Smooth muscle cell (in vitro differentiated cells): ENCODE measurements at regions not wholly inside any gene's neighbourhood (a gene's known extent, or its start where the extent isn't known, plus 50 kb on each side); places are given as distances from the start of the nearest gene placed in this dataset.
"Not testable (repeated sequence)": the region's sequence is repeated elsewhere in the genome, so short reads cannot be mapped to it uniquely, and the experiment has no call there.

Source experiments
- DNase-seq: peaks from one replicate; lab custom pipeline; 2025; ENCODE audit not compliant: unreplicated experiment; lab: John Stamatoyannopoulos, UW
- H2AFZ ChIP-seq: fragments of 200-600 bp; sonication (generic); 2 replicates; pipeline ENCODE4 v1.6.0; 2016; ENCODE audit warnings: antibody characterized with exemption, low read depth, mild to moderate bottlenecking
- H3F3A ChIP-seq: fragments of 200-600 bp; sonication (generic); 2 replicates; pipeline ENCODE4 v1.6.0; 2017; ENCODE audit warnings: antibody characterized with exemption, low read depth
- H3K27ac ChIP-seq: fragments of 200-600 bp; sonication (generic); 2 replicates; pipeline ENCODE4 v1.5.1; 2016; ENCODE audit warnings: low read depth, mild to moderate bottlenecking
- H3K27me3 ChIP-seq: fragments of 200-600 bp; sonication (generic); 2 replicates; pipeline ENCODE4 v1.6.1; 2016; ENCODE audit warnings: low read depth, mild to moderate bottlenecking
- H3K36me3 ChIP-seq: fragments of 200-600 bp; sonication (generic); 2 replicates; pipeline ENCODE4 v1.5.1; 2016; ENCODE audit warnings: low read depth
- H3K4me1 ChIP-seq: fragments of 200-600 bp; sonication (generic); 2 replicates; pipeline ENCODE4 v1.5.1; 2016; ENCODE audit warnings: low read depth
- H3K4me2 ChIP-seq: fragments of 200-600 bp; sonication (generic); 2 replicates; pipeline ENCODE4 v1.6.0; 2016; ENCODE audit warnings: mild to moderate bottlenecking
- H3K4me3 ChIP-seq: fragments of 200-600 bp; sonication (generic); 2 replicates; pipeline ENCODE4 v1.5.1; 2016; ENCODE audit warnings: mild to moderate bottlenecking
- H3K79me2 ChIP-seq: fragments of 200-600 bp; sonication (generic); 2 replicates; pipeline ENCODE4 v1.6.0; 2016; ENCODE audit warnings: low read depth, mild to moderate bottlenecking
- H3K9ac ChIP-seq: fragments of 200-600 bp; sonication (generic); 2 replicates; pipeline ENCODE4 v1.6.0; 2016; ENCODE audit warnings: low read depth
- H3K9me3 ChIP-seq: fragments of 200-600 bp; sonication (generic); replicated peaks from 2 replicates; pipeline ENCODE4 v1.5.1; 2016; ENCODE audit warnings: low read depth
- H4K20me1 ChIP-seq: fragments of 200-600 bp; sonication (generic); 2 replicates; pipeline ENCODE4 v1.6.0; 2016; ENCODE audit warnings: low read depth
- WGBS: methylation state at CpG from one replicate; pipeline ENCODE4 v1.1.7; 2016; ENCODE audit warnings: low lambda C conversion rate; 5-methylcytosine and 5-hydroxymethylcytosine counted together
- TF ChIP-seq, protein P1 (sequence below): fragments of 200-600 bp; sonication (generic); IDR thresholded peaks from 2 replicates; pipeline ENCODE4 v1.5.1; 2017; ENCODE audit warnings: borderline replicate concordance, mild to moderate bottlenecking, antibody characterized with exemption; ENCODE audit not compliant: insufficient read depth, poor library complexity, severe bottlenecking

DNA sequence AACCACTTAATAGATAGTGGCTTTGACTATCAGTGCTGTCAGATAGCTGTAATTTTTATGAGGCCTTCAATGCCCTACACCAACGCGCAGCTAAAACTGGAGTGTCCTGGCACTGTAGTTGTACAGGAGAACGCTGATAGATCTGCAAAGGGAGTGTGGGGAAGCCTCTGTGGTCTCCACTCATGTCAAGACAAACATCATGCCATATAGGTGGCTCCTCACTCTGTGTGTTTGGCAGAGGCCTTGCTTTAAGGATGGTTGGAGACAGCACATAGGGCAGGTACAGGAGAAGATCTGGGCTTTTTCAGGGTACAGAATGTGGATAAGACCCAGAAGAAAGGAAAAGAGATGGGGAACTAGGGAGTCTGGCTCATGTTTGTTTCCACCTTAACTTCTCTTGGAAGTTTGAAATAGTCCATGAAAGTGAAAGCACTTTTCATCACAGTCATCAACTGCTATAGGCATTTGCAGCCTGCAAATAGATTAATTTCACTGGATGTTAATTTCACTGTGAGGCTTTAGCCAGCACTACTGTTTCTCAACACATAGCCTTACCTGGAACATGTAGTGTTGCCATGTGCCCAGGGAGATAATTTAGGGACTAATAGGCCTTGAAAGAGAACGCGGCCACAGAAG lies 425.8 kb upstream of the TBL1XR1 start:
- H3K4me3 ChIP-seq, result no peak overlapping the region
- H3K9me3 ChIP-seq, result no peaks in the 10 kb centered on the region
- WGBS, result 61% methylated on average over 5 of the region's 5 CpGs
- no peak for DNase-seq
- no peak overlapping the region for H3K4me2 ChIP-seq
- H3K9ac ChIP-seq, result no peak overlapping the region
- H3K36me3 ChIP-seq, result no peaks in the 10 kb centered on the region
- H4K20me1 ChIP-seq, result no peaks in the 10 kb centered on the region
- no peak overlapping the region for H2AFZ ChIP-seq
- TF ChIP-seq, protein P1, sequence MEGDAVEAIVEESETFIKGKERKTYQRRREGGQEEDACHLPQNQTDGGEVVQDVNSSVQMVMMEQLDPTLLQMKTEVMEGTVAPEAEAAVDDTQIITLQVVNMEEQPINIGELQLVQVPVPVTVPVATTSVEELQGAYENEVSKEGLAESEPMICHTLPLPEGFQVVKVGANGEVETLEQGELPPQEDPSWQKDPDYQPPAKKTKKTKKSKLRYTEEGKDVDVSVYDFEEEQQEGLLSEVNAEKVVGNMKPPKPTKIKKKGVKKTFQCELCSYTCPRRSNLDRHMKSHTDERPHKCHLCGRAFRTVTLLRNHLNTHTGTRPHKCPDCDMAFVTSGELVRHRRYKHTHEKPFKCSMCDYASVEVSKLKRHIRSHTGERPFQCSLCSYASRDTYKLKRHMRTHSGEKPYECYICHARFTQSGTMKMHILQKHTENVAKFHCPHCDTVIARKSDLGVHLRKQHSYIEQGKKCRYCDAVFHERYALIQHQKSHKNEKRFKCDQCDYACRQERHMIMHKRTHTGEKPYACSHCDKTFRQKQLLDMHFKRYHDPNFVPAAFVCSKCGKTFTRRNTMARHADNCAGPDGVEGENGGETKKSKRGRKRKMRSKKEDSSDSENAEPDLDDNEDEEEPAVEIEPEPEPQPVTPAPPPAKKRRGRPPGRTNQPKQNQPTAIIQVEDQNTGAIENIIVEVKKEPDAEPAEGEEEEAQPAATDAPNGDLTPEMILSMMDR, result no peak
- no peaks in the 10 kb centered on the region for H3K27me3 ChIP-seq
- H3K27ac ChIP-seq, result no peak overlapping the region
- no peaks in the 10 kb centered on the region for H3F3A ChIP-seq
- H3K4me1 ChIP-seq, result peaks cover 3% of the 10 kb centered on the region
- H3K79me2 ChIP-seq, result no peaks in the 10 kb centered on the region

DNA sequence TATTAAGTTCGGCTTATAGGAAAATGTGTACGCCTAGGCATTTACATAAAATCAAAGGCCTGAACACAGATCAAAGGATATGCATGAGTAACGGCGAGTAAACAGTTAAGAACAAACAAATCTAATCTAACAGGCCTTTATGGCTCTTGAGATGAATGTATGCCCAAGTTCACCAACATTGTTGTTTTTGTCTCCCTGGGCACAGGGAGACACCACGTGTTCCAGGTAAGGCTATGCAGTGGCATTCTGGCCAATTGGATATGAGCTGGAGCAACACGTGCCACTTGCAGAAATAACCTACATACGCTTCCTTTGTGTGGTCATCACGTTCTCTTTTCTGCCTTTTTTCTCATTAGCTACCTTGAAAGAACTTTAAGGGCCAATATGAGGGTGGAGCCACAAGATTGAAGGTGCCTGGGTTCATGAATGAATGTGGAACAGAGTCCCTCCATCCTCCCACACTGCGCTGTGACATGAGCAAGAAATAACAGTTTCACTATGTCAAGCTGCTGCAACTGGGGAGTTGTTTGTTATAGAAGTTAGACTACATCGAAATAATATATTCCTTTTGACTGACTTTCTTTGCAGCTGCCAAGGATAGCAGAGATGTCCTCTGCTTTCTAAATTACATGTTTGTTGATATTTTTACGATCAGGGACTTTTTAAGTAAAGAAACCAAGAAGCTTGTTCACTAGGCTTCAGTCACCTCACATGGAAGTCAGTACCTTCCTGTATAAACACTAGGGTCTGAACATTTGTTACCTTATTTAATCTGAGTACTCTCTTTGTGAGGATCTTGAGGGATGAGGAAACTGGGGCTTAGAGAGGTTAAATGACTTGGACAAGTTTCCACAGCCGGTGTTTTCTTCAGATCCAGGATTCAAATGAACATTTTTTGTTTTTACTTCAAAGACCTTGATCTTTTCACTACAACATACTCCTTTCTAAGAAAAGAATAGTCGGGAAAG lies 427.5 kb upstream of the TBL1XR1 start:
- Histone ChIP-seq H3K36me3 (no peaks in the 10 kb centered on the region), H3K27me3 (no peaks in the 10 kb centered on the region), H3F3A (no peaks in the 10 kb centered on the region), H3K4me3 (no peak overlapping the region), H3K9ac (no peak overlapping the region), H3K4me2 (no peak overlapping the region), H2AFZ (no peak overlapping the region), H4K20me1 (no peaks in the 10 kb centered on the region), H3K9me3 (no peaks in the 10 kb centered on the region), H3K27ac (no peak overlapping the region), H3K4me1 (peaks cover 3% of the 10 kb centered on the region), H3K79me2 (no peaks in the 10 kb centered on the region)
- TF ChIP-seq, protein P1, result no peak
- no peak for DNase-seq
- 88% methylated on average over 13 of the region's 13 CpGs for WGBS

DNA sequence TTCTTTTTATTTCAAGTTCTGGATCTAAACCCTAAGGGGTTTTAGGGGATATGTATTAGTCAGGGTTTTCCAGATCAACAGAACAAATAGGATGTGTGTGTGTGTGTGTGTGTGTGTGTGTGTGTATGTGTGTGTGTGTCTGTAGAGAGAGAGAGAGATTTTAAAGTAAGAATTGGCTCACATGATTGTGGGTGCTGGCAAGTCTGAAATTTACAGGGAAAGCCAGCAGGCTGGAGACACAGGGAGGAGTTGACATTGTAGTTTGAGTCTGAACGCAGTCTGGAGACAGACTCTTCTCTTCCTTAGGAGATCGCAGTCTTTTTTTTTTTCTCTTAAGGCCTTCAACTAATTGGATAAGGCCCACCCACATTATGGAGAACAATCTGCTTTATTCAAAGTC lies 428.8 kb upstream of the TBL1XR1 start:
- H2AFZ ChIP-seq, result no peak overlapping the region
- 84% methylated on average over 2 of the region's 2 CpGs for WGBS
- TF ChIP-seq, protein P1, result no peak

DNA sequence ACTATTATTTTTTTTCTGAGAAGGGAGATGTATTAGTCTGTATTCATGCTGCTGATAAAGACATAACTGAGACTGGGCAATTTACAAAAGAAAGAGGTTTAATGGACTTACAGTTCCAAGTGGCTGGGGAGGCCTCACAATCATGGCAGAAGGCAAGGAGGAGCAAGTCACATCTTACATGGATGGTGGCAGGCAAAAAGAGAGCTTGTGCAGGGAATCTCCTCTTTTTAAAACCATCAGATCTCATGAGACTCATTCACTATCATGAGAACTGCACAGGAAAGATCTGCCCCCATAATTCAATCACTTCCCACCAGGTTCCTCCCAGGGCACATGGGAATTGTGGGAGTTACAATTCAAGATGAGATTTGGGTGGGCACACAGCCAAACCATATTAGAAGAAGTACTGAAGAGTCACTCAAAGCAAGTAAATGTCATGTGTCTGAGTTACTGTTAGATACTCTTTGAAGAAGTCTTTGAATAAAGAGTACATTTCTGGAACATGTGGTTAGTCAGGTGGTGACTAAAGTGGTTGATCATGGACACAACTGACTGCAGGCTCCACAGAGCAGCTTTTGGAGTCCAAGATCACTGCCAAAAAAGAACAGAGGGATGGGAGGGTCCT lies 430.9 kb upstream of the TBL1XR1 start:
- H3K4me1 ChIP-seq, H3K4me3 ChIP-seq, H3K36me3 ChIP-seq, H3F3A ChIP-seq, DNase-seq, H3K9me3 ChIP-seq, H3K27ac ChIP-seq, H4K20me1 ChIP-seq, H3K27me3 ChIP-seq, H3K79me2 ChIP-seq, H3K9ac ChIP-seq, H3K4me2 ChIP-seq, H2AFZ ChIP-seq: not testable (repeated sequence)

More for the DNA sequence above, 428.8 kb upstream of the TBL1XR1 start:
- no peaks in the 10 kb centered on the region for H3K9me3 ChIP-seq
- H3K4me1 ChIP-seq, result peaks cover 3% of the 10 kb centered on the region
- no peaks in the 10 kb centered on the region for H3K27me3 ChIP-seq
- no peak overlapping the region for H3K27ac ChIP-seq
- no peak for DNase-seq
- no peaks in the 10 kb centered on the region for H4K20me1 ChIP-seq
- H3K9ac ChIP-seq, result no peak overlapping the region
- H3K36me3 ChIP-seq, result no peaks in the 10 kb centered on the region
- H3K4me3 ChIP-seq, result no peak overlapping the region
- H3K4me2 ChIP-seq, result no peak overlapping the region
- no peaks in the 10 kb centered on the region for H3K79me2 ChIP-seq
- no peaks in the 10 kb centered on the region for H3F3A ChIP-seq
